ENCODE measurements at regions not wholly inside any gene's neighbourhood (a gene's known extent, or its start where the extent isn't known, plus 50 kb on each side); places are given as distances from the start of the nearest gene placed in this dataset.

- TF ChIP-seq POLR2A (IDR thresholded peaks at IDR 0.05) = no peak
- TF ChIP-seq, protein P1, sequence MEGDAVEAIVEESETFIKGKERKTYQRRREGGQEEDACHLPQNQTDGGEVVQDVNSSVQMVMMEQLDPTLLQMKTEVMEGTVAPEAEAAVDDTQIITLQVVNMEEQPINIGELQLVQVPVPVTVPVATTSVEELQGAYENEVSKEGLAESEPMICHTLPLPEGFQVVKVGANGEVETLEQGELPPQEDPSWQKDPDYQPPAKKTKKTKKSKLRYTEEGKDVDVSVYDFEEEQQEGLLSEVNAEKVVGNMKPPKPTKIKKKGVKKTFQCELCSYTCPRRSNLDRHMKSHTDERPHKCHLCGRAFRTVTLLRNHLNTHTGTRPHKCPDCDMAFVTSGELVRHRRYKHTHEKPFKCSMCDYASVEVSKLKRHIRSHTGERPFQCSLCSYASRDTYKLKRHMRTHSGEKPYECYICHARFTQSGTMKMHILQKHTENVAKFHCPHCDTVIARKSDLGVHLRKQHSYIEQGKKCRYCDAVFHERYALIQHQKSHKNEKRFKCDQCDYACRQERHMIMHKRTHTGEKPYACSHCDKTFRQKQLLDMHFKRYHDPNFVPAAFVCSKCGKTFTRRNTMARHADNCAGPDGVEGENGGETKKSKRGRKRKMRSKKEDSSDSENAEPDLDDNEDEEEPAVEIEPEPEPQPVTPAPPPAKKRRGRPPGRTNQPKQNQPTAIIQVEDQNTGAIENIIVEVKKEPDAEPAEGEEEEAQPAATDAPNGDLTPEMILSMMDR (IDR thresholded peaks at IDR 0.05) = no peak
- TF ChIP-seq POLR2AphosphoS5 (IDR thresholded peaks at IDR 0.05) = no peak
Observed at GRCh38 chr5:85813146-85813545, 804.6 kb upstream of the COX7C start.
